MCF 10A (cell line): ENCODE measurements at regions not wholly inside any gene's neighbourhood (a gene's known extent, or its start where the extent isn't known, plus 50 kb on each side); places are given as distances from the start of the nearest gene placed in this dataset.

Source experiments
- BruUV-seq: library from RNA; stranded (reverse); fragments of 400-500 nt; replicated peaks from 2 replicates; lab custom pipeline; 2021; lab: Mats Ljungman, UMichigan
- CTCF ChIA-PET: fragments of 300-600 bp; sonication (Branson Sonifier 250); formaldehyde crosslinking; extraction: SDS; loops from one replicate; lab custom pipeline; 2021; ENCODE audit warnings: antibody characterized with exemption, inconsistent platforms; lab: Yijun Ruan, JAX
- POLR2A ChIA-PET: fragments of 300-600, 350-650 bp; sonication (Branson Sonifier 250); formaldehyde crosslinking; extraction: SDS; loops from one replicate; lab custom pipeline; 2020; ENCODE audit warnings: antibody characterized with exemption, inconsistent platforms; lab: Yijun Ruan, JAX
- DNase-seq: peaks from one replicate; pipeline ENCODE4 v3.0.0-alpha.2; 2018; ENCODE audit not compliant: unreplicated experiment
- H3K27ac Mint-ChIP-seq: one replicate; pipeline ENCODE4 v1.8.0; 2022; ENCODE audit warnings: mild to moderate bottlenecking, low read depth, mixed read lengths; ENCODE audit not compliant: unreplicated experiment
- H3K27me3 Mint-ChIP-seq: one replicate; pipeline ENCODE4 v1.8.0; 2022; ENCODE audit warnings: mixed read lengths; ENCODE audit not compliant: insufficient read depth, unreplicated experiment
- H3K36me3 Mint-ChIP-seq: one replicate; pipeline ENCODE4 v1.8.0; 2022; ENCODE audit warnings: mild to moderate bottlenecking, moderate library complexity, mixed read lengths; ENCODE audit not compliant: insufficient read depth, unreplicated experiment
- H3K4me1 Mint-ChIP-seq: one replicate; pipeline ENCODE4 v1.8.0; 2022; ENCODE audit warnings: mixed read lengths; ENCODE audit not compliant: insufficient read depth, unreplicated experiment
- H3K4me3 Mint-ChIP-seq: one replicate; pipeline ENCODE4 v1.8.0; 2022; ENCODE audit warnings: mild to moderate bottlenecking, moderate library complexity, mixed read lengths; ENCODE audit not compliant: unreplicated experiment
- H3K9me3 Mint-ChIP-seq: one replicate; pipeline ENCODE4 v1.8.0; 2022; ENCODE audit warnings: mixed read lengths; ENCODE audit not compliant: unreplicated experiment
- CTCF ChIP-seq: fragments of 200-600 bp; IDR thresholded peaks from one replicate; pipeline ENCODE4 v1.8.0; 2022; ENCODE audit warnings: antibody characterized with exemption, mild to moderate bottlenecking; ENCODE audit not compliant: unreplicated experiment
- intact Hi-C: fragments of 100-400 bp; cut with micrococcal nuclease; formaldehyde crosslinking; loops from 2 replicates; pipeline ENCODE4 v1.14.1; 2022

DNA sequence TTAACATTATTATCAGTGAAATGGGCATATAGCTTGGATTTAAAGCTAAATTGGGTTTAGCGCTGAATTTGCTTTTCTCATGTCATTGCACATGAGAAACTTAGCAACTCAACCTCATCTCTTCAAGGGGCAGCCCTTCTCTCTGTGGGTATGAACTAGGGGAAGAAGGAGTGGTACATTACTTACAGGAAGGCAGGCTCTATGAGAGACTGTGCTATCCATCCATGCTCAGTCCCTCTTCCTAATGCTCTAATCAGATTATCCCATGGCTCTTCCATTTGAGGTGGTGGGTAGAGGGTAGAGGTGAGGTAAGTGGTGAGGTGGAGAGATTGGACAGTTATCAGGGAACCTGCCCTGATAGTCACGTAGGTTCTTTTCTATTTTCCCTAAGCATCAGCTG lies 343.7 kb upstream of the NOVA1 start:
- TF ChIP-seq CTCF: no peak
- DNase-seq: no peak
- Mint-ChIP-seq H3K9me3 (no peaks in the 10 kb centered on the region), H3K36me3 (no peaks in the 10 kb centered on the region), H3K27me3 (peaks cover 27% of the 10 kb centered on the region), H3K4me3 (no peak overlapping the region), H3K27ac (no peak overlapping the region), H3K4me1 (no peaks in the 10 kb centered on the region)
- ChIA-PET POLR2A (no interaction called here), CTCF (interaction anchor here (0.7 kb wide), 1 partner anchor 165 kb away, joined by 3 read pairs; no protein-coding TSS in a partner anchor)
- intact Hi-C loops: no loop called here
- no TSS peak for BruUV-seq

GRCh38 chr14:26947265-26947664 lies 349.4 kb upstream of the NOVA1 start:
- BruUV-seq: no TSS peak
- peaks cover 16% of the 10 kb centered on the region for H3K27me3 Mint-ChIP-seq
- CTCF ChIA-PET: interaction anchor here (0.5 to 0.6 kb wide), 2 partner anchors 48 to 74 kb away, joined by 3 read pairs; no protein-coding TSS in a partner anchor
- POLR2A ChIA-PET: no interaction called here
- H3K4me1 Mint-ChIP-seq: no peaks in the 10 kb centered on the region
- intact Hi-C loops: no loop called here
- TF ChIP-seq CTCF: no peak
- no peak overlapping the region for H3K27ac Mint-ChIP-seq
- H3K36me3 Mint-ChIP-seq: no peaks in the 10 kb centered on the region
- no peak for DNase-seq
- H3K4me3 Mint-ChIP-seq: no peak overlapping the region
- H3K9me3 Mint-ChIP-seq: no peaks in the 10 kb centered on the region

GRCh38 chr14:26959437-26959836 lies 361.6 kb upstream of the NOVA1 start:
- no peak overlapping the region for H3K4me3 Mint-ChIP-seq

More at GRCh38 chr14:26959437-26959836, 361.6 kb upstream of the NOVA1 start:
- BruUV-seq: no TSS peak
- ChIA-PET POLR2A (no interaction called here), CTCF (interaction anchor here (0.6 to 1.8 kb wide), 3 partner anchors 8 to 822 kb away, joined by 3 to 7 read pairs (median 6); no protein-coding TSS in a partner anchor)
- H3K27ac Mint-ChIP-seq: no peak overlapping the region
- H3K4me1 Mint-ChIP-seq: no peaks in the 10 kb centered on the region
- DNase-seq: no peak
- H3K36me3 Mint-ChIP-seq: no peaks in the 10 kb centered on the region
- TF ChIP-seq CTCF: no peak
- intact Hi-C loops: no loop called here
- H3K9me3 Mint-ChIP-seq: no peaks in the 10 kb centered on the region
- peaks cover 17% of the 10 kb centered on the region for H3K27me3 Mint-ChIP-seq
